ENCODE measurements at regions not wholly inside any gene's neighbourhood (a gene's known extent, or its start where the extent isn't known, plus 50 kb on each side); places are given as distances from the start of the nearest gene placed in this dataset.

- no peak for TF ChIP-seq CTCF (IDR thresholded peaks at IDR 0.05; ENCODE audit: low read depth, low read length)
- no peak for TF ChIP-seq EZH2phosphoT487 (IDR thresholded peaks at IDR 0.05; ENCODE audit: low read depth)
Observed at GRCh38 chr1:104929280-104929679, 1179.6 kb downstream of the AMY1C start.

Data from OCI-LY3 (cell line).